GM10266 (cell line): ENCODE measurements at regions not wholly inside any gene's neighbourhood (a gene's known extent, or its start where the extent isn't known, plus 50 kb on each side); places are given as distances from the start of the nearest gene placed in this dataset.
A peak's percentile ranks its signal among the peaks of the same experiment; 100 is the strongest.
"Not testable (repeated sequence)": the region's sequence is repeated elsewhere in the genome, so short reads cannot be mapped to it uniquely, and the experiment has no call there.

Experiments used
- DNase-seq: peaks from one replicate; pipeline ENCODE4 v3.0.0; 2012; ENCODE audit errors: extremely low spot score
- CTCF ChIP-seq: IDR thresholded peaks from 2 replicates; pipeline ENCODE4 v1.5.1; 2012; ENCODE audit warnings: mild to moderate bottlenecking, low read depth; ENCODE audit not compliant: control insufficient read depth, insufficient read depth; ENCODE audit errors: missing control alignments

GRCh38 chr21:22791986-22792560, 1793.9 kb downstream of the NCAM2 start:
- peak; percentile 17 for DNase-seq
- peak; percentile 57 for TF ChIP-seq CTCF

DNA sequence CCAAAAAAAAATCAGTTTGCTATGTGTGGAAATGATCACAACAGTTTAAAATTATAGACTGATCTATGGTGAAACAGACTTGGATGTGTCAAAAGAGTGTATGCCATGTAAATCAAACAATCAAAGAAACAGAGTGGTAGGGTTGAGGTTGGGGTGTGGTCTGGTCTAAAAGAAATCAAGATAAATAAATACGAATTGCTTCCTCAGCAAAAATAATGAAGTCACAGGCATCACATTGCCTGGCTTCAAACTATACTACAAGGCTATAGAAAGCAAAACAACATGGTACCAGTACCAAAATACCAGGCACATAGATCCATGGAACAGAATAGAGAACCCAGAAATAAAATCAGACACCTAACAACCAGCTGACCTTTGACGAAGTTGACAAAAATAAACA, 1796.9 kb downstream of the NCAM2 start:
- TF ChIP-seq CTCF, result no peak
- no peak for DNase-seq

GRCh38 chr21:22795644-22796043, 1797.4 kb downstream of the NCAM2 start:
- no peak for TF ChIP-seq CTCF
- DNase-seq, result no peak

- DNase-seq, result no peak
- TF ChIP-seq CTCF, result no peak
Measured at GRCh38 chr21:22796147-22796546, 1797.9 kb downstream of the NCAM2 start.

DNA sequence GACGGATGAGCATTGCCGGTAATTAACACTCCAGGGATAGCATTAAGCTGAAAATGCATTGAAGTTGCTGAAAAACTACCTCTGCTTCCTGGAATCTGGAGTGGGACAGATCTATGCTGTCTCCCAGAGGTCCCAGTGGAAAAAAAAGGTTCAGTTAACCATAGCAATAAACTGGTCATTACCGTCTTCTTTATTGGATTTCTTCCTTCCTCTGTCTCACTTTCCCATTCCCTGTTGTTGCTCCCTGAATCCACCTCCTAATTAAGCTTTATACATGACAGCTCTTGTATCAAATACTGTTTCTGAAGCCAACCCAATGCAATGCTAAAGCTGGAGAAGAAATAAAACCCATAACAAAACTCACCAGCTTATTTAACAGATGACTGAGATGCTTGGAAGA, 1805.9 kb downstream of the NCAM2 start:
- no peak for DNase-seq
- TF ChIP-seq CTCF, result no peak

DNA sequence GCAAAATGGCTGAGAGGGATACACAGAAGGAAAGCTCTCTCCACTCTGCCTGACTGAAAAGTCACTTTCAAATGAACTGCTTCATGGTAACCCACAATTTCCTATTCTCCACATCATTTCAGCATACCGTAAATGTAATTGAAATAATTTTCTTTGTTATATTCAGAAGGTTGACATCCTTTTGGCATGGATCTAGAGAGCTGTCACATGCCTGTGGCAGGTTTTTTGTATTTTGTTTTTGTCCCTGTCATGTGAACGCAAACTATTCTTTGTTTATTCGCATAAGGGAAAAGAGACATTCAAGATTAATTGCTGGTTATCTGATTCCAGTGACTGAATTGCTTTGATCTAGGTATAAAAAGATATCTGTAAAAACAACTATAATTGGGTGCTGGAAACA, 1808.1 kb downstream of the NCAM2 start:
- no peak for DNase-seq
- no peak for TF ChIP-seq CTCF

DNA sequence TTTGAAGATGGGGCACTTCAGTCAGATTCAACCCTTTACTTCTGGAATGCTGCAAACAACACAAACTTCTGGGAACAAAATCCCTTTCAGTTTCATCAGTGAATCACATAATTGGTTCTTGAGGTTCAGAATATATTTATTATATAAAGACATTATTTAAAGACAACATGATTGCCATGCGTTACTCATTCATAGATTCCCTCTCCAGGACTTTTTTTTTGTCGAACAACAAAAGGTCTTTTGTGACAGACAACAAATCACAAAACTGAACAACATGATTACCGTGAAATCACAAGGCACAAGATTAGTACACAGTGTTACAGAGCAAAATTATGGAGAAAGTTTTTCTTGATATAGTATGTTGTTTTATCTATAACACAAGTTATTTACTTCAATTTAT, 1815.0 kb downstream of the NCAM2 start:
- TF ChIP-seq CTCF, result no peak
- no peak for DNase-seq

GRCh38 chr21:22818681-22819485, 1820.7 kb downstream of the NCAM2 start:
- not testable (repeated sequence) for DNase-seq
